ENCODE measurements at regions not wholly inside any gene's neighbourhood (a gene's known extent, or its start where the extent isn't known, plus 50 kb on each side); places are given as distances from the start of the nearest gene placed in this dataset.
"Not testable (repeated sequence)": the region's sequence is repeated elsewhere in the genome, so short reads cannot be mapped to it uniquely, and the experiment has no call there.

DNA sequence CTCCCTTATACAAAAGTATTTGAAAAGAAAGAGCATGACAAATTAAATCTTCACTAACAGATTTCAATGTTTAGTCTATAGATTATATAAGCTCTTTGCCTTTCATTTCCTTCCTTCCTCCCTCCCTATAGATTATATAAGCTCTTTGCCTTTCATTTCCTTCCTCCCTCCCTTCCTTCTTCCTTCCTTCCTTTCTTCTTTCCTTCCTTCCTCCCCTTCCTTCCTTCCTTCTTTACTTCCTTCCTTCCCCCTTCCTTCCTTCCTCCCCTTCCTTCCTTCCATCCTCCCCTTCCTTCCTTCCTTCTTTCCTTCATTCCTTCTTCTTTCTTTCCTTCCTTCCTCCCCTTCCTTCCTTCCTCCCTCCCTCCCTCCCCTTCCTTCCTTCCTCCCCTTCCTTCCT lies 209.8 kb upstream of the CBLB start:
- DNase-seq (ENCODE audit: low read depth) = no peak

DNA sequence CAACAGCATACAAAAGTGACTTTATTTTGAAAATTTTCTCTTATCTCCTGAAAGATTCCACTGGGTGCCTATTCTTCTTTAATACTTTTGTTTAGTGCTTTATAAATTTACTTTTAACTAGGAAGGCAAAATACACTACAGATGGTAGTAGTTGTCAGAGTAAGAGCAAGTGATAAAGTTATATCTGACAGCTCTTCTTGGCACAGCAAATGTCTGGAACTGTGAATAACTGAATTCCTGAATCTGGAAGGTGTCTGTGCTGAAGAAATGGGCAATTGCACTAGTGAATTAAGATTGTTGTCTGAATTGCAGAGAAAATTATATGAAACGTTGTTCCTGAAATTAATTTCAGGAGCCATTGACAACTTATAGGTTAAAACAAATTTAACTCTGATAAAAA lies 213.8 kb upstream of the CBLB start:
- no peak for DNase-seq (ENCODE audit: low read depth)

DNA sequence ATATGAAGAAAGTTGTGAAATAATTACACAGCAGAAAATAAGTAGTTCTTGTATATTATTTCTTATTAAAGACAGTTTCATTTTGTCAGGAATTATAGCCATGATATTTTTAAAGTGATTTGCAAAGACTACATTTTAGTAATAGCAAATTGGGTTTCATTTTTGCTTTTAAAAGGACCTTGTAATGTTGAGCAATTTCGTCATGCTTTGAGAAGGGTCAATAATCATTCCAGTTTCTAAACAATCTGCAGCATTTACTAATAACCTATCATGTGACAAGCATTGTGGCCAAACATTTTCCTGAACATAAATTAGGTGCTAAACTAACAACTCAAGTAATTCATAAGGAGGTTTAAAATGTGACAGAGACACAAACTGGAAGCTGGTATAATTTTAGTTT lies 214.4 kb upstream of the CBLB start:
- DNase-seq (ENCODE audit: low read depth) = no peak

DNA sequence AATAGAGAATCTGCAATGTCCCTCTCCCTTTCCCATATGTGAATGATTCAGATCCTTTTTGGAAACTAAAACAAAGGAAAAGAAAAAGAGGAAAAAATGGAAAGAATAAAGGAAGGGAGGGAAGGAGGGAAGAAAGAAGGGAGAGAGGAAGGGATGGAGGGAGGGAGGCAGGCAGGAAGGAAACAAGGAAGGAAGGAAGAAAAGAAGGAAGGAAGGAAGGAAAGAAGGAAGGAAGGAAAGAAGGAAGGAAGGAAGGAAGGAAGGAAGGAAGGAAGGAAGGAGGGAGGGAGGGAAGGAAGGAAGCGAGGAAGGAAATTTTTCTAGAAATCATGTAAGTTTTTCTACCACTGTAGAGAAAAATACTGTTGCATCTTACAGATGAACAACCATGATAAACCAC lies 215.0 kb upstream of the CBLB start:
- no peak for DNase-seq (ENCODE audit: low read depth)

DNA sequence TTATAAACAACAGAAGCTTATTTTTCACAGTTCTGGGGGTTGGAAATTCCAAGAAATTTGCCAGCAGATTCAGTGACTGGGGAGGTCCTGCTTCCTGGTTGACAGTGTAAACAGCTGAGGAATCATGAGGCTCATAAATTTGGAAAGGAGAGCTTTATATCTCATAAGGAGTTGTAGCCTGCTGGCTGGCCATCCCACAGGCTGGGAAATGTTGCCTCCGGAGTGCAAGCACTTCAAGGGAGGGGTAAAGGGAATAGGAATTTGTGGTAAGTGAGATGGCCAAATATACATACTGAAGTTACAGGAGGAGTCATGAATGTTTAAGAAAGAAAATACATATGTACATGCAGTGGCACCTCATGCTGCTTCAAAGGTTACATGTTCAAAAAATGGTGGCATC lies 217.2 kb upstream of the CBLB start:
- no peak for DNase-seq (ENCODE audit: low read depth)

DNA sequence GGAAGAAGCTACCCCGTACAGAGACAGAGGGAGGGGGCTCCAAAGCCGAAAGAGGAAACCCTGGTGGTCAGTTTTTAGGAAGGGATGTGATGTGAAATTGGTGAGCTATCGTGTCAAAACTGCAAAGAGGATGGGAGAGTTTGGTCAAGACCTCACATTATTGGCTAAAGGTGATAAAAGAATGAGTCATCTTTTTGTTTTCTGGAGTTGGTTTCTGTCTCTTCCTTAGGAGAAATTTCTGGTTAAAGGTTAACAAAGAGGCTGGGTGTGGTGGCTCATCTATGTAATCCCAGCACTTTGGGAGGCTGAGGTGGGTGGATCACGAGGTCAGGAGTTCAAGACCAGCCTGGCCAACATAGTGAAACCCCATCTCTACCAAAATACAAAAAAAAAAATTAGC lies 217.8 kb upstream of the CBLB start:
- DNase-seq (ENCODE audit: low read depth) = no peak

GRCh38 chr3:106088304-106088703 lies 219.5 kb upstream of the CBLB start:
- DNase-seq (ENCODE audit: low read depth) = no peak

DNA sequence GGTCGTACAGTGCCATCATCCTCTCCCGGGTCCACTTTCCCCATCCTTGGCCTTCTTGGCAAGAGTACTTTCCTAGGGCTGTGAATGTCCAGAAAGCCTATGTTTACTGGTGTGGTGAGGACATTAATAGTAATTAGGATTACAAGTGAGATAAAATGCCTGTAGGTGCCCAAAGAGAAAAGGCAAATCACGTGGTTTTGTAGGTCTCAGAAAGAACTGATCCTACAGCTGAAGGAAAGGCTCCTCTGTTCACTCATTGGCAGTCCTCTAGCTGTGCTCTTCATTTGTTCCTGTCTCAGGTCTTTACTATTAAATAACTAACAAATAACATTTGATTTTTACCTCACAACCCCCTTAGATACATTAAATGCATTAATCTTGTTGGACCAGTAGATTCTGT lies 220.1 kb upstream of the CBLB start:
- DNase-seq (ENCODE audit: low read depth) = no peak

DNA sequence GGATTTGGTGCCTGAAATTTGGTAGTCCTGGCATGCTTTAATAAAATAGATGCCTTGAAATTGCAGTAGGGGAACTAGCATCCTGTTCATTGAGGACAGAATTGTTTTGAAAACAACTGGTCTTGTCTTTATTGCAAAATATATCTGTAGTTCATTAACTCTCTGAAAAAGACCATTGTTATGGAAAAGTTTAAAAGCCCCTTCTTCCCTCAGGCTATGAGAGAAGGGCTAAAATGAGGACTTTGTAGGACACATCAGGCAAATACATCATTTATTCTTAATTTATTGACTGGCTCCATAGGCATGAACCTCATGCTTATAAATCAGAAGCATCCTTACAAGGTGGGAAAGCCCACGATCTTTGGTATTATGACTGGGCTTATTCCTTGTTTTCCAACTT lies 221.0 kb upstream of the CBLB start:
- no peak for DNase-seq (ENCODE audit: low read depth)

DNA sequence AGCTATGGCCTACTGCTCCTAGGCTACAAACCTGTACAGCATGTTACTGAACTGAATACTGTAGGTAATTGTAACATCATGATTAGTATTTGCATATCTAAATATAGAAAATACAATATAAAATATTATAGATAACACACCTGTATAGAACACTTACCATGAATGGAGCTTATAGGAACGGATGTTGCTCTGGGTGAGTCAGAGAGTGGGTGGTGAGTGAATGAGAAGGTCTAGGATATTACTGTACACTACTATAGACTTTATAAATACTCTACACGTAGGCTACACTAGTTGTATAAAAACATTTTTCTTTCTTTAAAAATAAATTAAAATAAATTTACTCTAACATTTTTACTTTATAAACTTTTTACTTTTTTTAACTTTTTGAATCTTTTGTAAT lies 224.0 kb upstream of the CBLB start:
- no peak for DNase-seq (ENCODE audit: low read depth)

GRCh38 chr3:106093616-106094015 lies 224.8 kb upstream of the CBLB start:
- no peak for DNase-seq (ENCODE audit: low read depth)

- DNase-seq (ENCODE audit: low read depth) = no peak
These were observed 229.1 kb upstream of the CBLB start for GRCh38 chr3:106097817-106098435.

DNA sequence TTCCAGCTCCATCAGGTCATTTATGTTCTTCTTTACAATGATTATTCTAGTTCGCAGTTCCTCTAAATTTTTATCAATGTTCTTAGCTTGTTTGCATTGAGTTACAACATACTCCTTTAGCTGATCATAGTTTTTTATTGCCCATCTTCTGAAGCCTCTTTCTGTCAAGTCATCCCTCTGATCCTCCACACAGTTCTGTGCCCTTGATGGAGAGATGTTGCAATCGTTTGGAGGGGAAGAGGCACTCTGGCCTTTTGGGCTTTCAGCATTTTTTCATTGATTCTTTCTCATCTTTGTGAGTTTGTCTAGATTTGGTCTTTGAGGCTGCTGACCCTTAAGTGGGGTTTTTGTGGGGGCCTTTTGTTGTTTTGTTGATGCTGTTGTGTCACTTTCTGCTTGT lies 234.6 kb upstream of the CBLB start:
- DNase-seq (ENCODE audit: low read depth) = no peak

DNA sequence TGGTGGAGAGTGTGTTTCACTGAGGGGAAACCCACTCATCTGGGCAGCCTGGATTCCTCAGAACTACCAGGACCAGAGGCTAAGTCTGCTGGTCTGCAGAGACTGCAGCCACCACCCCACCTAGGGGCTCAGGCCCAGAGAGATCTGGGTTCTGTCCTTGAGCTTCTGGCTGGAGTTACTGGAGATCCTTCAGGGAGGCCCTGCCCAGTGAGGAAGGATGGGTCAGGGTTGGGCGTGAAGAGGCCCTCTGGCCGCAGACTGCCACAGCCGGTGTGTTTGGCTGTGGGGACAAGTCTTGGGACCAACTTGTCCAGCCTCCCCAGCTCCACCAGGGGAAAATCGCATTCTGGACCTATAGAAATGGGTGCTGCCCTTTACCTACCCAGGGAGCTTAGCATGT lies 235.3 kb upstream of the CBLB start:
- no peak for DNase-seq (ENCODE audit: low read depth)

GRCh38 chr3:106108925-106109324 lies 240.1 kb upstream of the CBLB start:
- no peak for DNase-seq (ENCODE audit: low read depth)

GRCh38 chr3:106112561-106112960 lies 243.7 kb upstream of the CBLB start:
- not testable (repeated sequence) for DNase-seq (ENCODE audit: low read depth)

DNA sequence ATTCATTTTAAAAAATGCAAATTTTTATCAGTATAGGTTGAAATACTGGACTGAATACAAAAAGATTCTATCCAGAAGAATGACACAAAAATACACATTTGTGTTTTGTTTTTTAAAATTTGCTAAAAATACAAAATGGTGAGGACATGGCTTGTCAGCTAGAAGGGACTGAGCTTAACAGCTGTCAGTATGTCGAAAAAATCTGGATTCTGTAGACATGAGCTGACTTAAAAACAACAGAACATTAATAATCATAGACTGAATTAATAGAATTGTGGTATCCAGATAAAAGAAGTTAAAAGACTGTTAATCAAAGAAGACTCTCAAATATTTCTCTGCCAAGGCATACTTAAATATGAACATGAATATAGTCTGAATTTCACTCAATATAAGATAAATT lies 244.9 kb upstream of the CBLB start:
- no peak for DNase-seq (ENCODE audit: low read depth)

DNA sequence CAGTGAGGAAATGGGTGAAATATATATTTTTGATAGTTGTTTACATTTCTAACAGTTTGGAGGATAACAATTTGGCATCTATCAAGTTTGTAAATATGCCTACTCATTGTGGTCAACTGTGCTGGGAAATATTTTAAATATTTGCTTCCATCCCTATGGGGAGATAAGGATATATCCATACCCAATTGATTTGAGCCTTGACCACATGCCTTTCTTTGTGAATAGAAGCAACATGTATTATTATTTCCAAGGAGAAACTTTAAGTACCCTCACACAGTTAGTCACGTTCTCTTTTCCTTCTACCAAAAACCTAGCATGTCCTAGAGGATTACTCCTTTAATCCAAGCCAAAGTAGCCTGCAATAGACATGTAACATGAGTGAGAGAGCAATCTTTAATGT lies 245.4 kb upstream of the CBLB start:
- DNase-seq (ENCODE audit: low read depth) = no peak

DNA sequence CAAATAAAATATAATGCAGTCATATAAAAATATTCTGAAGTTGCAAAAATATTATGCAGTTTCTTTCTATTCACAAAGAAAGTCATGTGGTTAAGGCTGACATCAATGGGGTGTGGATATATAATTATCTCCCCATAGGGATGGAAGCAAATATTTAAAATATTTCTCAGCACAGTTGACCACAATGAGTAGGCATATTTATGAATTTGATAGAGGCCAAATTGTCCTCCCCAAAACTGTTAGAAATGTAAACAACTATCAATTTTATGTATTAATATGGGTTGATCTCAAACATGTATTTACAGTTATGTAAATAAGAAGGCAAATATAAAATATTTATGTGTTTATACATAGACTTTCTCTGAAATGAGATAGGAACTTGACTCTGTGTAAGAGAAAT lies 246.0 kb upstream of the CBLB start:
- no peak for DNase-seq (ENCODE audit: low read depth)

- no peak for DNase-seq (ENCODE audit: low read depth)
These were observed 246.7 kb upstream of the CBLB start for GRCh38 chr3:106115557-106115956.

DNA sequence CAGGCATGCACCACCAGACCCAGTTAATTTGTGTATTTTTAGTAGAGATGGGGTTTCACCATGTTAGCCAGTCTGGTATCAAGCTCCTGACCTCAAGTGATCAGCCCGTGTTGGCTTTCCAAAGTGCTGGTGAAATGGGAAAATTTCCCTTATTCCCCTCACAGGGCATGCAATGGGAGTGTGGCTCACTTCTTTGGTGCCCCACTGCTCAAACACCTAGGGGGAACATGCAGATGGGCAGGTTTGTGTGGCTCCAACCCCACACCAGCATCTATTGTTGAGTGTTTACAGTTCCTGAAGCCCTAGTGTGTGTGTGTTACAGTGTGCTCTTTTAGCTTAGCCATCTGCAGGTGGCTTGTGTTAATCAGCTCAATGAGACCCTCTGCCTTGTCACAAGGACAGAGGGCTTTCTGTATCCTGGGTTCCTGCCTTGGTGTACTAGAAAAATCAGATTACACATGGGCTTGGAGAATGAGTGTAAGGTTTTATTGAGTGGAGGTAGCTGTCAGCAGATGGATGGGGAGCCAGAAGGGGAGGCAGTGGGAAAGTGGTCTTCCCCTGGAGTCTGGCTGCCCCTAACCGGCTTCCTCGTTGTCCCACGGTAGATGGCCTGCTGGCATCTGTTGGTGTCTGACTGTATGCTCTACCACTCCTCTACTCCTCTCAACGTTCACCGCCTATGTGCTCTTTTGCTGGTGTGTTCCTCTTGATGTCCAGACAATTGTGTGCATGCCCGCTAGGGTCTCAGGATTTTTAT lies 248.1 kb upstream of the CBLB start:
- DNase-seq (ENCODE audit: low read depth) = no peak

GRCh38 chr3:106117490-106117858 lies 248.7 kb upstream of the CBLB start:
- no peak for DNase-seq (ENCODE audit: low read depth)

DNA sequence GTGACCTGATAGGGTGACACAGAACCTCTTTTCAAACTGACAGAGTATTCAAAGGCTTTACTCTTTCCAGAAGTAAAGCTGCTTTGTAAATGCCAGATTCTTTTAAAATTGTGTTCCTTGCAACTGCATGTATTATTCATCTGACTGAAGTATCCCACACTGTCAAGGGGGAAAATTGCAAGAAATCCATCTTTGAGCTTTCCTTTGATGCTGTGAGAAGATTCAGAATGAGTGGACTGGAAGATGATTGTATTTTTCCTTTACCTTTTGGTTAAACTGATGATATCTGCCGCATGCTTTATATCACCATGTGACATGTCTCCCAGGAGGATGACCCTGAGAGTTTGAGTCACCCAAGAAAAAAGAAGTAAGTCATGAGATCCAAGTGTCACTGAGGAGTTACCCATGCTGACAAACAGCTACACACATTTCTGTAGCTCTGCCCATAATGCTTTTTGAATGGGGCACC lies 250.8 kb upstream of the CBLB start:
- DNase-seq (ENCODE audit: low read depth) = no peak

DNA sequence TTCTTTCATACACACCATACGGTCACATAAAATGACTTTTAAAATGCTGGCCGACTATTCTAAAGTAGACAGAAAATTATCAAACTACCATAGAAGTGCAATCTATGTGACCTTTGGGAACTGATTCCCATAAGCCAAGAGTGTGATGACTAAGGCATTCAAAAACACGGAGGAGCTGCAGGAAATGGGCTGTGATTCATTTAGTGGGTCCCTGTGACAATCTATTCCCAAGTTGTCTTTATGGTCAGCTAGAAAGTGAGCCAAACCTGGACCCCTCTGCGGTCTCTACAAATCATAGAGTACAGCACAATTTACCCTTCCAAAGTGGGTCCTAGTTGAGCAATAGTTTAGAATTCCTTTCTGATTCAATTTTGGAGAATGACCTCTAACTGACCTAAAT lies 251.5 kb upstream of the CBLB start:
- no peak for DNase-seq (ENCODE audit: low read depth)

Data from T-helper 22 cell (primary cell).